PFSK-1 (cell line): ENCODE measurements at regions not wholly inside any gene's neighbourhood (a gene's known extent, or its start where the extent isn't known, plus 50 kb on each side); places are given as distances from the start of the nearest gene placed in this dataset.

Source experiments
- POLR2AphosphoS5 ChIP-seq: IDR thresholded peaks from 2 replicates; pipeline ENCODE4 v1.6.1; 2012; ENCODE audit warnings: low read depth, mild to moderate bottlenecking, control low read depth, low read length, moderate library complexity
- SIN3A ChIP-seq: IDR thresholded peaks from 2 replicates; pipeline ENCODE4 v1.6.1; 2012; ENCODE audit warnings: mild to moderate bottlenecking, low read length, moderate library complexity, borderline replicate concordance; ENCODE audit not compliant: insufficient read depth
- TAF1 ChIP-seq: IDR thresholded peaks from 2 replicates; pipeline ENCODE4 v1.6.1; 2012; ENCODE audit warnings: low read length, control low read depth, borderline replicate concordance; ENCODE audit not compliant: insufficient read depth

GRCh38 chr1:234833646-234834045, 223.7 kb upstream of the IRF2BP2 start:
- TF ChIP-seq POLR2AphosphoS5 (no peak), TAF1 (no peak), SIN3A (no peak)
